NK-92 treated with Interleukin-12 subunit alpha and Interleukin-12 subunit beta, amount 100 ng/mL, for 24 hours (cell line): ENCODE measurements at regions not wholly inside any gene's neighbourhood (a gene's known extent, or its start where the extent isn't known, plus 50 kb on each side); places are given as distances from the start of the nearest gene placed in this dataset.
"Not testable (repeated sequence)": the region's sequence is repeated elsewhere in the genome, so short reads cannot be mapped to it uniquely, and the experiment has no call there.

ENCODE experiments used
- DNase-seq: peaks from one replicate; lab custom pipeline; 2025; lab: John Stamatoyannopoulos, UW

- DNase-seq: not testable (repeated sequence)
Observed at GRCh38 chr9:102385620-102386019, 609.5 kb upstream of the CYLC2 start.

GRCh38 chr9:102362470-102363132, 624.2 kb upstream of the GRIN3A start:
- no peak for DNase-seq

GRCh38 chr9:102360846-102361245, 622.4 kb upstream of the GRIN3A start:
- DNase-seq: no peak

- DNase-seq: no peak
Observed at GRCh38 chr9:102355982-102356381, 617.5 kb upstream of the GRIN3A start.

GRCh38 chr9:102354041-102354440, 615.6 kb upstream of the GRIN3A start:
- DNase-seq: no peak

- not testable (repeated sequence) for DNase-seq
Observed at GRCh38 chr9:102337471-102337870, 599.0 kb upstream of the GRIN3A start.

- DNase-seq: no peak
Observed at GRCh38 chr9:102309379-102309778, 570.9 kb upstream of the GRIN3A start.

- DNase-seq: no peak
Observed at GRCh38 chr9:102295188-102295587, 556.7 kb upstream of the GRIN3A start.

- no peak for DNase-seq
Observed at GRCh38 chr9:102273952-102274351, 535.5 kb upstream of the GRIN3A start.

GRCh38 chr9:102253099-102253498, 514.7 kb upstream of the GRIN3A start:
- no peak for DNase-seq

GRCh38 chr9:102244916-102245315, 506.5 kb upstream of the GRIN3A start:
- no peak for DNase-seq

- DNase-seq: peak; percentile 36
Observed at GRCh38 chr9:102237520-102237919, 499.1 kb upstream of the GRIN3A start.

- no peak for DNase-seq
Observed at GRCh38 chr9:102237094-102237493, 498.6 kb upstream of the GRIN3A start.

- DNase-seq: not testable (repeated sequence)
Observed at GRCh38 chr9:102227416-102227815, 489.0 kb upstream of the GRIN3A start.

- no peak for DNase-seq
Observed at GRCh38 chr9:102225841-102226441, 487.5 kb upstream of the GRIN3A start.

GRCh38 chr9:102223320-102224136, 485.1 kb upstream of the GRIN3A start:
- DNase-seq: not testable (repeated sequence)

GRCh38 chr9:102209176-102209575, 470.7 kb upstream of the GRIN3A start:
- DNase-seq: no peak

- DNase-seq: no peak
Observed at GRCh38 chr9:102206432-102206831, 468.0 kb upstream of the GRIN3A start.

- no peak for DNase-seq
Observed at GRCh38 chr9:102205251-102205650, 466.8 kb upstream of the GRIN3A start.

- no peak for DNase-seq
Observed at GRCh38 chr9:102202126-102202525, 463.7 kb upstream of the GRIN3A start.

- DNase-seq: no peak
Observed at GRCh38 chr9:102185962-102186361, 447.5 kb upstream of the GRIN3A start.

- DNase-seq: no peak
Observed at GRCh38 chr9:102185371-102185770, 446.9 kb upstream of the GRIN3A start.

- DNase-seq: no peak
Observed at GRCh38 chr9:102178811-102179210, 440.4 kb upstream of the GRIN3A start.
